ENCODE measurements at regions not wholly inside any gene's neighbourhood (a gene's known extent, or its start where the extent isn't known, plus 50 kb on each side); places are given as distances from the start of the nearest gene placed in this dataset.

- H3K4me1 ChIP-seq (replicated peaks; ENCODE audit: insufficient read depth) = no peaks in the 10 kb centered on the region
- DNase-seq = no peak
- no peak overlapping the region for H3K4me2 ChIP-seq
- no peaks in the 10 kb centered on the region for H3K36me3 ChIP-seq (ENCODE audit: low read depth)
- H3K79me2 ChIP-seq (ENCODE audit: low read depth) = no peaks in the 10 kb centered on the region
- no peak overlapping the region for H3K27ac ChIP-seq
- no peak overlapping the region for H3K4me3 ChIP-seq
- H3K27me3 ChIP-seq (ENCODE audit: insufficient read depth, low read depth) = no peaks in the 10 kb centered on the region
- H3F3A ChIP-seq (ENCODE audit: insufficient read depth, low read depth) = no peaks in the 10 kb centered on the region
- TF ChIP-seq CTCF (conservative IDR thresholded peaks at IDR 0.05) (no peak), EZH2 (IDR thresholded peaks at IDR 0.05; ENCODE audit: low read depth) (no peak)
- BruUV-seq (replicated peaks) = no TSS peak
- no peaks in the 10 kb centered on the region for H3K9me3 ChIP-seq (ENCODE audit: insufficient read depth, low read depth)
- H3K9me2 ChIP-seq (ENCODE audit: insufficient read depth) = no peaks in the 10 kb centered on the region
- H4K20me1 ChIP-seq (ENCODE audit: insufficient read depth) = no peaks in the 10 kb centered on the region
- intact Hi-C loops (cut with micrococcal nuclease; ENCODE audit: unreplicated experiment) = no loop called here
- no peak overlapping the region for H2AFZ ChIP-seq
- ChIA-PET CTCF (no interaction called here), POLR2A (ENCODE audit: unreplicated experiment) (interaction anchor here (0.6 kb wide), 1 partner anchor 253 kb away, joined by 7 read pairs; no protein-coding TSS in a partner anchor)
Observed at GRCh38 chr13:50740052-50740741, 103.3 kb downstream of the DLEU7 start.

- H3K4me2 ChIP-seq = no peak overlapping the region
- no peak for TF ChIP-seq EZH2 (IDR thresholded peaks at IDR 0.05; ENCODE audit: low read depth)
- TF ChIP-seq CTCF (conservative IDR thresholded peaks at IDR 0.05) = no peak
- BruUV-seq (replicated peaks) = no TSS peak
Observed at GRCh38 chr13:50742353-50742752, 101.1 kb downstream of the DLEU7 start.

GRCh38 chr13:50742968-50743367 lies 100.5 kb downstream of the DLEU7 start:
- no peaks in the 10 kb centered on the region for H3F3A ChIP-seq (ENCODE audit: insufficient read depth, low read depth)
- H3K9me2 ChIP-seq (ENCODE audit: insufficient read depth) = no peaks in the 10 kb centered on the region
- H4K20me1 ChIP-seq (ENCODE audit: insufficient read depth) = no peaks in the 10 kb centered on the region
- H3K4me1 ChIP-seq (replicated peaks; ENCODE audit: insufficient read depth) = no peaks in the 10 kb centered on the region
- no peak for TF ChIP-seq CTCF (conservative IDR thresholded peaks at IDR 0.05)
- TF ChIP-seq EZH2 (IDR thresholded peaks at IDR 0.05; ENCODE audit: low read depth) = no peak
- BruUV-seq (replicated peaks) = no TSS peak
- ChIA-PET CTCF (no interaction called here), POLR2A (ENCODE audit: unreplicated experiment) (no interaction called here)
- no peak for DNase-seq
- H3K9me3 ChIP-seq (ENCODE audit: insufficient read depth, low read depth) = no peaks in the 10 kb centered on the region
- intact Hi-C loops (cut with micrococcal nuclease; ENCODE audit: unreplicated experiment) = no loop called here
- no peak overlapping the region for H2AFZ ChIP-seq
- H3K4me2 ChIP-seq = no peak overlapping the region
- no peaks in the 10 kb centered on the region for H3K36me3 ChIP-seq (ENCODE audit: low read depth)
- no peak overlapping the region for H3K4me3 ChIP-seq
- H3K27ac ChIP-seq = no peak overlapping the region
- no peaks in the 10 kb centered on the region for H3K79me2 ChIP-seq (ENCODE audit: low read depth)
- no peaks in the 10 kb centered on the region for H3K27me3 ChIP-seq (ENCODE audit: insufficient read depth, low read depth)

More at GRCh38 chr13:50742353-50742752, 101.1 kb downstream of the DLEU7 start:
- H3K4me1 ChIP-seq (replicated peaks; ENCODE audit: insufficient read depth) = no peaks in the 10 kb centered on the region
- no peak overlapping the region for H3K4me3 ChIP-seq
- H3K27ac ChIP-seq = no peak overlapping the region
- no peak for DNase-seq
- no peaks in the 10 kb centered on the region for H3K9me2 ChIP-seq (ENCODE audit: insufficient read depth)
- ChIA-PET POLR2A (ENCODE audit: unreplicated experiment) (no interaction called here), CTCF (no interaction called here)
- H3K27me3 ChIP-seq (ENCODE audit: insufficient read depth, low read depth) = no peaks in the 10 kb centered on the region
- no peaks in the 10 kb centered on the region for H3K9me3 ChIP-seq (ENCODE audit: insufficient read depth, low read depth)
- intact Hi-C loops (cut with micrococcal nuclease; ENCODE audit: unreplicated experiment) = no loop called here
- no peaks in the 10 kb centered on the region for H3K36me3 ChIP-seq (ENCODE audit: low read depth)
- H4K20me1 ChIP-seq (ENCODE audit: insufficient read depth) = no peaks in the 10 kb centered on the region
- no peaks in the 10 kb centered on the region for H3F3A ChIP-seq (ENCODE audit: insufficient read depth, low read depth)
- no peaks in the 10 kb centered on the region for H3K79me2 ChIP-seq (ENCODE audit: low read depth)
- H2AFZ ChIP-seq = no peak overlapping the region

All from PC-9 (cell line).